DND-41 (cell line): ENCODE measurements at regions not wholly inside any gene's neighbourhood (a gene's known extent, or its start where the extent isn't known, plus 50 kb on each side); places are given as distances from the start of the nearest gene placed in this dataset.

Source experiments
- ATAC-seq: fragments of 200-7000 bp; cut with Tn5 transposase; 3 replicates; pipeline ENCODE4 v1.9.1; 2021; ENCODE audit warnings: low read depth; ENCODE audit not compliant: insufficient read depth
- DNase-seq: peaks from one replicate; pipeline ENCODE4 v3.0.0-alpha.2; 2020
- H2AFZ ChIP-seq: 2 replicates; pipeline ENCODE4 v1.6.0; 2012; ENCODE audit warnings: low read depth, low read length
- H3K27ac ChIP-seq: 2 replicates; pipeline ENCODE4 v1.5.1; 2012; ENCODE audit warnings: low read length, inconsistent platforms
- H3K27me3 ChIP-seq: fragments of 200-600 bp; sonication (generic); 2 replicates; pipeline ENCODE4 v1.6.0; 2012; ENCODE audit warnings: low read length, mild to moderate bottlenecking, inconsistent platforms; ENCODE audit not compliant: insufficient read depth, poor library complexity
- H3K36me3 ChIP-seq: 2 replicates; pipeline ENCODE4 v1.5.1; 2012; ENCODE audit warnings: low read length, inconsistent platforms; ENCODE audit not compliant: insufficient read depth
- H3K4me1 ChIP-seq: 2 replicates; pipeline ENCODE4 v1.5.1; 2012; ENCODE audit warnings: mild to moderate bottlenecking, low read length; ENCODE audit not compliant: insufficient read depth
- H3K4me2 ChIP-seq: 2 replicates; pipeline ENCODE4 v1.6.0; 2012; ENCODE audit warnings: mild to moderate bottlenecking, moderate library complexity, low read length, inconsistent platforms; ENCODE audit not compliant: insufficient read depth
- H3K4me3 ChIP-seq, 2 experiments: fragments of 200-600 bp in 1 of 2; shearing (Covaris generic) in 1 of 2; 2 replicates each; pipeline ENCODE4 v1.5.1; 2012 to 2016; ENCODE audit warnings: inconsistent platforms in 2 of 2, low read length in 2 of 2, mild to moderate bottlenecking in 2 of 2, low read depth in 1 of 2, moderate library complexity in 1 of 2
- H3K79me2 ChIP-seq: 2 replicates; pipeline ENCODE4 v1.6.0; 2012; ENCODE audit warnings: low read length, inconsistent platforms; ENCODE audit not compliant: insufficient read depth
- H3K9ac ChIP-seq: 2 replicates; pipeline ENCODE4 v1.6.0; 2012; ENCODE audit warnings: low read depth, mild to moderate bottlenecking, inconsistent platforms, low read length, moderate library complexity
- H3K9me3 ChIP-seq: 2 replicates; pipeline ENCODE4 v1.5.1; 2012; ENCODE audit warnings: low read length, moderate library complexity, mild to moderate bottlenecking, inconsistent platforms; ENCODE audit not compliant: insufficient read depth, severe bottlenecking
- H4K20me1 ChIP-seq: 2 replicates; pipeline ENCODE4 v1.6.0; 2012; ENCODE audit warnings: low read length; ENCODE audit not compliant: insufficient read depth
- EZH2 ChIP-seq: IDR thresholded peaks from 3 replicates; pipeline ENCODE4 v1.6.1; 2012; ENCODE audit warnings: borderline replicate concordance, low read depth, mild to moderate bottlenecking, moderate library complexity, low read length, inconsistent platforms; ENCODE audit not compliant: severe bottlenecking
- TF ChIP-seq, protein P1 (sequence below): IDR thresholded peaks from 2 replicates; pipeline ENCODE4 v1.5.1; 2012; ENCODE audit warnings: borderline replicate concordance, low read length, moderate library complexity, mild to moderate bottlenecking; ENCODE audit not compliant: poor library complexity, severe bottlenecking; ENCODE audit errors: extremely low read depth

DNA sequence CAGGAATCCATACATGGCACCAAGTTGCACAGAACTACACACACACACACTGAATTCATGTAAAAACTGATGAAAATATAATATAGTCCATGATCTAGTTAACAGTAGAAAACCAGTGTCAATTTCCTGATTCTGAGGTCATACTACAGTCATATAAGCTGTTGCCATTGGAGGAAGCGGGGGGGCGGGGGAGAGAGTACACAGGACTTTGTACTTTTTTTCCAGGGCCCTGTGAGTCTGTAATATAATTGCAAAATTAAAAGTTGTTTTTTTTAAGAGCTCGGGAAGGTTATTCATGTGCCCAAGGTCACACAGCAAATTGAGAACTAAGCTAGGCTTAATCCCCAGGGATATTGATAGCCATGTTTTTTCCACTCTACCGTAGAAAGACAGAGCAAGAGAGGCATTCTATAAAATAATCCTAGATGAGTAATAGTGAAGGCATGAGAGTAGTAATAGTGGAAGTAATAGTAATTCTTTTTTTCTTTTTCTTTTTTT, 312.3 kb downstream of the MN1 start:
- no peaks in the 10 kb centered on the region for H3K36me3 ChIP-seq
- H3K79me2 ChIP-seq = no peaks in the 10 kb centered on the region
- H3K4me3 ChIP-seq = no peak overlapping the region
- H2AFZ ChIP-seq = no peak overlapping the region
- no peak overlapping the region for H3K9ac ChIP-seq
- ATAC-seq (no peak), DNase-seq (no peak)
- H3K27me3 ChIP-seq = no peaks in the 10 kb centered on the region
- H3K4me2 ChIP-seq = no peak overlapping the region
- peaks cover 5% of the 10 kb centered on the region; the same call in 1 of the 2 replicates for H3K4me1 ChIP-seq
- TF ChIP-seq, protein P1, sequence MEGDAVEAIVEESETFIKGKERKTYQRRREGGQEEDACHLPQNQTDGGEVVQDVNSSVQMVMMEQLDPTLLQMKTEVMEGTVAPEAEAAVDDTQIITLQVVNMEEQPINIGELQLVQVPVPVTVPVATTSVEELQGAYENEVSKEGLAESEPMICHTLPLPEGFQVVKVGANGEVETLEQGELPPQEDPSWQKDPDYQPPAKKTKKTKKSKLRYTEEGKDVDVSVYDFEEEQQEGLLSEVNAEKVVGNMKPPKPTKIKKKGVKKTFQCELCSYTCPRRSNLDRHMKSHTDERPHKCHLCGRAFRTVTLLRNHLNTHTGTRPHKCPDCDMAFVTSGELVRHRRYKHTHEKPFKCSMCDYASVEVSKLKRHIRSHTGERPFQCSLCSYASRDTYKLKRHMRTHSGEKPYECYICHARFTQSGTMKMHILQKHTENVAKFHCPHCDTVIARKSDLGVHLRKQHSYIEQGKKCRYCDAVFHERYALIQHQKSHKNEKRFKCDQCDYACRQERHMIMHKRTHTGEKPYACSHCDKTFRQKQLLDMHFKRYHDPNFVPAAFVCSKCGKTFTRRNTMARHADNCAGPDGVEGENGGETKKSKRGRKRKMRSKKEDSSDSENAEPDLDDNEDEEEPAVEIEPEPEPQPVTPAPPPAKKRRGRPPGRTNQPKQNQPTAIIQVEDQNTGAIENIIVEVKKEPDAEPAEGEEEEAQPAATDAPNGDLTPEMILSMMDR = no peak
- TF ChIP-seq EZH2 = no peak
- H3K9me3 ChIP-seq = peaks cover 8% of the 10 kb centered on the region
- H3K27ac ChIP-seq = no peak overlapping the region
- H4K20me1 ChIP-seq = no peaks in the 10 kb centered on the region

DNA sequence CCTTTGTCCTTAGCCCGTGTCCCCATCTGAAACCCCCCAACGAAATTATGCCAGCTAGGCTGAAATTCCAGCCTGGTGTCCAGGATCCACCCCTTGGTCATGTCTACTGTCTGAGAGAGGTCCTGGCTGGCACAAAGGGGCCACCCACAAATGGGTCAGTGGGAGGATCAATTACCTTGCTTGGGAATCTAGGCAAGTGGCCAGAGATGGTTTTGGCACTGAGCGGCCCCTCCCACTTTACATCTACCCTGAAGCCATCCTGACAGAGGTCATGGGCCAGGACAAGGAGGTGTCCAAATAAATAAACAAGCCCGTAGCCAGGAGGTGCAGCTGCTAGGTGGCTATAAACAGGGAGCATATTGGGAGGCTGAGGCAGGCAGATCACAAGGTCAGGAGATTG, 311.5 kb downstream of the MN1 start:
- Histone ChIP-seq H4K20me1 (no peaks in the 10 kb centered on the region), H3K36me3 (no peaks in the 10 kb centered on the region), H2AFZ (no peak overlapping the region), H3K27me3 (no peaks in the 10 kb centered on the region), H3K4me3 (no peak overlapping the region), H3K27ac (no peak overlapping the region), H3K4me2 (no peak overlapping the region), H3K9me3 (peaks cover 8% of the 10 kb centered on the region), H3K9ac (no peak overlapping the region), H3K4me1 (peaks cover 5% of the 10 kb centered on the region; the same call in 1 of the 2 replicates), H3K79me2 (no peaks in the 10 kb centered on the region)
- DNase-seq (no peak), ATAC-seq (no peak)
- TF ChIP-seq, protein P1 = no peak
- TF ChIP-seq EZH2 = no peak

DNA sequence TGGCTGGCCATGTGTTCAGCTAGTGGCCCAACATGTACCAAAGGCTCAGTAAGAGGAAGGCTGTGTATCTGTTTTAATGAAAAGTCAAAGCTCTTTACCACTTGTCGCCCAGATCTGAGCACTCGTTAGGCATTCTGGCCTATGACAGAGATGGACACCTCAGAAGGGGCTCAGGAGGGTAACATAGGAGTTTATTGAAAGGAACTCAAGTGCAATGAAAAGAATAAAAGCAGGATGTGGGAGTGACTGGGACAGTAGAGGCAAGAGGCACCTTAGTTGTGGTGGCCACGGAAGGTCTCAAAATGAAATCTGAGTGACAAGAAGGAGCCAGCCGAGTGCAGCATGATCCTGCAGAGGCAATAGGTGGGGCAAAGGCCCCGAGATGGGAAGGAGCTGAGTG, 309.7 kb downstream of the MN1 start:
- Histone ChIP-seq H3K4me1 (peaks cover 5% of the 10 kb centered on the region; the same call in 1 of the 2 replicates), H2AFZ (no peak overlapping the region), H3K27ac (no peak overlapping the region), H3K27me3 (no peaks in the 10 kb centered on the region), H3K9me3 (peaks cover 8% of the 10 kb centered on the region), H4K20me1 (no peaks in the 10 kb centered on the region), H3K9ac (no peak overlapping the region), H3K4me2 (no peak overlapping the region), H3K36me3 (no peaks in the 10 kb centered on the region), H3K79me2 (no peaks in the 10 kb centered on the region), H3K4me3 (no peak overlapping the region)
- no peak for DNase-seq
- TF ChIP-seq, protein P1 = no peak
- TF ChIP-seq EZH2 = no peak
- ATAC-seq = no peak
